ENCODE measurements at regions not wholly inside any gene's neighbourhood (a gene's known extent, or its start where the extent isn't known, plus 50 kb on each side); places are given as distances from the start of the nearest gene placed in this dataset.

GRCh38 chr4:158005021-158005420 is 167.8 kb downstream of the GASK1B start:
- H3K9ac ChIP-seq: no peak overlapping the region
- H4K20me1 ChIP-seq (ENCODE audit: insufficient read depth): no peaks in the 10 kb centered on the region
- H3K4me3 ChIP-seq (IDR thresholded peaks at IDR 0.05; ENCODE audit: insufficient read depth, low read depth, low read length): no peak overlapping the region
- H3K79me2 ChIP-seq (ENCODE audit: insufficient read depth, low read depth): no peaks in the 10 kb centered on the region
- H3K27ac ChIP-seq: no peak overlapping the region
- no peak for TF ChIP-seq CTCF (conservative IDR thresholded peaks at IDR 0.05; ENCODE audit: low read depth, low read length)
- H3K27me3 ChIP-seq (ENCODE audit: insufficient read depth, low read depth): no peaks in the 10 kb centered on the region
- H3K36me3 ChIP-seq (ENCODE audit: insufficient read depth): no peaks in the 10 kb centered on the region
- no peak overlapping the region for H2AFZ ChIP-seq (ENCODE audit: low read depth)
- no peaks in the 10 kb centered on the region for H3K4me1 ChIP-seq (ENCODE audit: low read depth, poor library complexity, severe bottlenecking)
- no peak overlapping the region for H3K4me2 ChIP-seq

- Histone ChIP-seq H2AFZ (ENCODE audit: low read depth) (no peak overlapping the region), H4K20me1 (ENCODE audit: insufficient read depth) (no peaks in the 10 kb centered on the region), H3K27ac (no peak overlapping the region), H3K4me3 (IDR thresholded peaks at IDR 0.05; ENCODE audit: insufficient read depth, low read depth, low read length) (no peak overlapping the region), H3K79me2 (ENCODE audit: insufficient read depth, low read depth) (no peaks in the 10 kb centered on the region), H3K4me2 (no peak overlapping the region), H3K4me1 (ENCODE audit: low read depth, poor library complexity, severe bottlenecking) (no peaks in the 10 kb centered on the region), H3K36me3 (ENCODE audit: insufficient read depth) (no peaks in the 10 kb centered on the region), H3K27me3 (ENCODE audit: insufficient read depth, low read depth) (no peaks in the 10 kb centered on the region), H3K9ac (no peak overlapping the region)
- no peak for TF ChIP-seq CTCF (conservative IDR thresholded peaks at IDR 0.05; ENCODE audit: low read depth, low read length)
Measured at GRCh38 chr4:158004101-158004500, 168.7 kb downstream of the GASK1B start.

- H4K20me1 ChIP-seq (ENCODE audit: insufficient read depth): no peaks in the 10 kb centered on the region
- TF ChIP-seq CTCF (conservative IDR thresholded peaks at IDR 0.05; ENCODE audit: low read depth, low read length): no peak
- no peaks in the 10 kb centered on the region for H3K79me2 ChIP-seq (ENCODE audit: insufficient read depth, low read depth)
- no peaks in the 10 kb centered on the region for H3K36me3 ChIP-seq (ENCODE audit: insufficient read depth)
- no peak overlapping the region for H2AFZ ChIP-seq (ENCODE audit: low read depth)
- no peaks in the 10 kb centered on the region for H3K4me1 ChIP-seq (ENCODE audit: low read depth, poor library complexity, severe bottlenecking)
- no peak overlapping the region for H3K27ac ChIP-seq
- no peak overlapping the region for H3K4me2 ChIP-seq
- H3K9ac ChIP-seq: no peak overlapping the region
- H3K4me3 ChIP-seq (IDR thresholded peaks at IDR 0.05; ENCODE audit: insufficient read depth, low read depth, low read length): no peak overlapping the region
- no peaks in the 10 kb centered on the region for H3K27me3 ChIP-seq (ENCODE audit: insufficient read depth, low read depth)
Measured at GRCh38 chr4:158003212-158003611, 169.6 kb downstream of the GASK1B start.

GRCh38 chr4:158002173-158002572 is 170.7 kb downstream of the GASK1B start:
- Histone ChIP-seq H2AFZ (ENCODE audit: low read depth) (no peak overlapping the region), H3K4me3 (IDR thresholded peaks at IDR 0.05; ENCODE audit: insufficient read depth, low read depth, low read length) (no peak overlapping the region), H3K79me2 (ENCODE audit: insufficient read depth, low read depth) (no peaks in the 10 kb centered on the region), H3K4me2 (no peak overlapping the region), H4K20me1 (ENCODE audit: insufficient read depth) (no peaks in the 10 kb centered on the region), H3K27me3 (ENCODE audit: insufficient read depth, low read depth) (no peaks in the 10 kb centered on the region), H3K9ac (no peak overlapping the region), H3K27ac (no peak overlapping the region), H3K36me3 (ENCODE audit: insufficient read depth) (no peaks in the 10 kb centered on the region), H3K4me1 (ENCODE audit: low read depth, poor library complexity, severe bottlenecking) (no peaks in the 10 kb centered on the region)
- no peak for TF ChIP-seq CTCF (conservative IDR thresholded peaks at IDR 0.05; ENCODE audit: low read depth, low read length)

GRCh38 chr4:158001756-158002155 is 171.1 kb downstream of the GASK1B start:
- Histone ChIP-seq H3K4me2 (no peak overlapping the region), H3K9ac (no peak overlapping the region), H3K4me3 (IDR thresholded peaks at IDR 0.05; ENCODE audit: insufficient read depth, low read depth, low read length) (no peak overlapping the region), H3K4me1 (ENCODE audit: low read depth, poor library complexity, severe bottlenecking) (no peaks in the 10 kb centered on the region), H3K27ac (no peak overlapping the region), H2AFZ (ENCODE audit: low read depth) (no peak overlapping the region), H3K27me3 (ENCODE audit: insufficient read depth, low read depth) (no peaks in the 10 kb centered on the region), H4K20me1 (ENCODE audit: insufficient read depth) (no peaks in the 10 kb centered on the region), H3K36me3 (ENCODE audit: insufficient read depth) (no peaks in the 10 kb centered on the region), H3K79me2 (ENCODE audit: insufficient read depth, low read depth) (no peaks in the 10 kb centered on the region)
- TF ChIP-seq CTCF (conservative IDR thresholded peaks at IDR 0.05; ENCODE audit: low read depth, low read length): no peak
